GM12891 (cell line): ENCODE measurements at regions not wholly inside any gene's neighbourhood (a gene's known extent, or its start where the extent isn't known, plus 50 kb on each side); places are given as distances from the start of the nearest gene placed in this dataset.
"Not testable (repeated sequence)": the region's sequence is repeated elsewhere in the genome, so short reads cannot be mapped to it uniquely, and the experiment has no call there.

Experiments
- DNase-seq: peaks from one replicate; pipeline ENCODE4 v3.0.0; 2011; ENCODE audit warnings: low spot score; ENCODE audit not compliant: insufficient read length
- FAIRE-seq: peaks from 2 replicates; lab custom pipeline; 2011; peaks lifted over from hg19 to GRCh38; lab: Jason Lieb, UNC
- PAX5 ChIP-seq: IDR thresholded peaks from 2 replicates; pipeline ENCODE4 v1.6.1; 2011; ENCODE audit warnings: low read length, moderate library complexity, mild to moderate bottlenecking; ENCODE audit not compliant: insufficient read depth, severe bottlenecking
- POLR2A ChIP-seq: IDR thresholded peaks from 2 replicates; pipeline ENCODE4 v1.6.1; 2011; ENCODE audit warnings: low read depth, low read length, control low read depth
- POLR2AphosphoS5 ChIP-seq: IDR thresholded peaks from 2 replicates; pipeline ENCODE4 v1.6.1; 2011; ENCODE audit warnings: low read depth, low read length, control low read depth
- POU2F2 ChIP-seq: IDR thresholded peaks from 2 replicates; pipeline ENCODE4 v1.6.1; 2011; ENCODE audit warnings: low read depth, mild to moderate bottlenecking, control low read depth, low read length, moderate library complexity
- SPI1 ChIP-seq: IDR thresholded peaks from 2 replicates; pipeline ENCODE4 v1.6.1; 2011; ENCODE audit warnings: low read depth, low read length, control low read depth
- TAF1 ChIP-seq: IDR thresholded peaks from 2 replicates; pipeline ENCODE4 v1.6.1; 2011; ENCODE audit warnings: low read depth, low read length, control low read depth

GRCh38 chr13:22964245-22964966 is 216.4 kb upstream of the SGCG start:
- FAIRE-seq (no peak), DNase-seq (no peak)
- no peak for TF ChIP-seq POLR2A
- no peak for TF ChIP-seq POU2F2
- no peak for TF ChIP-seq TAF1
- TF ChIP-seq POLR2AphosphoS5 = no peak
- TF ChIP-seq PAX5 = no peak
- no peak for TF ChIP-seq SPI1

- not testable (repeated sequence) for FAIRE-seq
Measured at GRCh38 chr13:22965011-22965857, 215.5 kb upstream of the SGCG start.

GRCh38 chr13:22965858-22966239 is 214.9 kb upstream of the SGCG start:
- DNase-seq, FAIRE-seq: not testable (repeated sequence)

More at GRCh38 chr13:22965011-22965857, 215.5 kb upstream of the SGCG start:
- DNase-seq = not testable (repeated sequence)

GRCh38 chr13:22966753-22967152 is 214.0 kb upstream of the SGCG start:
- DNase-seq, FAIRE-seq: not testable (repeated sequence)

- no peak for FAIRE-seq
- no peak for TF ChIP-seq POLR2AphosphoS5
- no peak for TF ChIP-seq SPI1
- TF ChIP-seq POLR2A = no peak
- no peak for TF ChIP-seq PAX5
- no peak for TF ChIP-seq POU2F2
- no peak for TF ChIP-seq TAF1
- DNase-seq = no peak
Measured at GRCh38 chr13:22967669-22968068, 213.1 kb upstream of the SGCG start.

GRCh38 chr13:22979952-22980351 is 200.8 kb upstream of the SGCG start:
- DNase-seq (no peak), FAIRE-seq (no peak)
- no peak for TF ChIP-seq POLR2AphosphoS5
- no peak for TF ChIP-seq POLR2A
- no peak for TF ChIP-seq POU2F2
- TF ChIP-seq TAF1 = no peak
- no peak for TF ChIP-seq SPI1
- TF ChIP-seq PAX5 = no peak

- FAIRE-seq (no peak), DNase-seq (no peak)
- TF ChIP-seq POLR2A = no peak
- no peak for TF ChIP-seq PAX5
Measured at GRCh38 chr13:22980936-22981335, 199.8 kb upstream of the SGCG start.

- no peak for TF ChIP-seq POLR2A
- TF ChIP-seq POU2F2 = no peak
- no peak for TF ChIP-seq SPI1
- no peak for TF ChIP-seq POLR2AphosphoS5
- no peak for TF ChIP-seq TAF1
- DNase-seq (no peak), FAIRE-seq (no peak)
Measured at GRCh38 chr13:22993148-22993547, 187.6 kb upstream of the SGCG start.

- no peak for TF ChIP-seq SPI1
- no peak for TF ChIP-seq POLR2AphosphoS5
- no peak for TF ChIP-seq PAX5
- TF ChIP-seq TAF1 = no peak
- TF ChIP-seq POU2F2 = no peak
- TF ChIP-seq POLR2A = no peak
- no peak for FAIRE-seq
- no peak for DNase-seq
Measured at GRCh38 chr13:23003446-23003845, 177.3 kb upstream of the SGCG start.

GRCh38 chr13:23007426-23007825 is 173.4 kb upstream of the SGCG start:
- DNase-seq = no peak
- no peak for FAIRE-seq

More at GRCh38 chr13:23007426-23007825, 173.4 kb upstream of the SGCG start:
- no peak for TF ChIP-seq POLR2A
- no peak for TF ChIP-seq POU2F2
- TF ChIP-seq POLR2AphosphoS5 = no peak
- TF ChIP-seq PAX5 = no peak
- no peak for TF ChIP-seq SPI1
- no peak for TF ChIP-seq TAF1
